Endodermal cell (in vitro differentiated cells): ENCODE measurements at regions not wholly inside any gene's neighbourhood (a gene's known extent, or its start where the extent isn't known, plus 50 kb on each side); places are given as distances from the start of the nearest gene placed in this dataset.

ENCODE experiments used
- DNase-seq: peaks from one replicate; pipeline ENCODE4 v3.0.0-alpha.2; 2017
- H3K27ac ChIP-seq: 2 replicates; pipeline ENCODE4 v1.5.1; 2013; ENCODE audit warnings: mild to moderate bottlenecking, low read depth, low read length, moderate library complexity
- H3K27me3 ChIP-seq: 2 replicates; pipeline ENCODE4 v1.6.1; 2013; ENCODE audit warnings: mild to moderate bottlenecking, low read length, moderate library complexity; ENCODE audit not compliant: insufficient read depth, control insufficient read depth, poor library complexity, severe bottlenecking
- H3K36me3 ChIP-seq: 2 replicates; pipeline ENCODE4 v1.7.0; 2013; ENCODE audit warnings: mild to moderate bottlenecking, low read length, moderate library complexity; ENCODE audit not compliant: control insufficient read depth, insufficient read depth
- H3K4me1 ChIP-seq: one replicate; pipeline ENCODE4 v1.7.0; 2013; ENCODE audit warnings: low read length; ENCODE audit not compliant: control insufficient read depth, insufficient read depth
- H3K4me3 ChIP-seq: 2 replicates; pipeline ENCODE4 v1.5.1; 2013; ENCODE audit warnings: mild to moderate bottlenecking, low read length, moderate library complexity
- H3K9ac ChIP-seq: 2 replicates; pipeline ENCODE4 v1.6.1; 2013; ENCODE audit warnings: mild to moderate bottlenecking, low read length, moderate library complexity; ENCODE audit not compliant: poor library complexity, severe bottlenecking; ENCODE audit errors: extremely low read depth
- H3K9me3 ChIP-seq: 2 replicates; pipeline ENCODE4 v1.6.1; 2013; ENCODE audit warnings: mild to moderate bottlenecking, low read length, moderate library complexity; ENCODE audit not compliant: control insufficient read depth
- H3K27ac Mint-ChIP-seq: 2 replicates; pipeline ENCODE4 v1.8.0; 2020; ENCODE audit warnings: mixed read lengths
- H3K27me3 Mint-ChIP-seq: 2 replicates; pipeline ENCODE4 v1.8.0; 2021; ENCODE audit warnings: mild to moderate bottlenecking, mixed read lengths; ENCODE audit not compliant: insufficient read depth
- H3K36me3 Mint-ChIP-seq: 2 replicates; pipeline ENCODE4 v1.8.0; 2020; ENCODE audit warnings: low read depth, mixed read lengths
- H3K4me1 Mint-ChIP-seq: 2 replicates; pipeline ENCODE4 v1.8.0; 2020; ENCODE audit warnings: mixed read lengths
- H3K4me3 Mint-ChIP-seq: 2 replicates; pipeline ENCODE4 v1.8.0; 2020; ENCODE audit warnings: mild to moderate bottlenecking, moderate library complexity, mixed read lengths
- H3K9me3 Mint-ChIP-seq: 2 replicates; pipeline ENCODE4 v1.8.0; 2020; ENCODE audit warnings: mild to moderate bottlenecking, mixed read lengths
- WGBS, 2 experiments: methylation state at CpG; one replicate each; pipeline versions ENCODE4 v1.1.5 to v1.1.7; 2013; ENCODE audit warnings: missing lambda C conversion rate in 2 of 2, mixed read lengths in 1 of 2; ENCODE audit not compliant: insufficient coverage in 1 of 2, insufficient read length in 1 of 2; 5-methylcytosine and 5-hydroxymethylcytosine counted together
- TF ChIP-seq, protein P1 (sequence below): fragments of 200-600 bp; sonication (generic); conservative IDR thresholded peaks from 2 replicates; pipeline ENCODE4 v1.5.0; 2021; ENCODE audit warnings: antibody characterized with exemption, mild to moderate bottlenecking

DNA sequence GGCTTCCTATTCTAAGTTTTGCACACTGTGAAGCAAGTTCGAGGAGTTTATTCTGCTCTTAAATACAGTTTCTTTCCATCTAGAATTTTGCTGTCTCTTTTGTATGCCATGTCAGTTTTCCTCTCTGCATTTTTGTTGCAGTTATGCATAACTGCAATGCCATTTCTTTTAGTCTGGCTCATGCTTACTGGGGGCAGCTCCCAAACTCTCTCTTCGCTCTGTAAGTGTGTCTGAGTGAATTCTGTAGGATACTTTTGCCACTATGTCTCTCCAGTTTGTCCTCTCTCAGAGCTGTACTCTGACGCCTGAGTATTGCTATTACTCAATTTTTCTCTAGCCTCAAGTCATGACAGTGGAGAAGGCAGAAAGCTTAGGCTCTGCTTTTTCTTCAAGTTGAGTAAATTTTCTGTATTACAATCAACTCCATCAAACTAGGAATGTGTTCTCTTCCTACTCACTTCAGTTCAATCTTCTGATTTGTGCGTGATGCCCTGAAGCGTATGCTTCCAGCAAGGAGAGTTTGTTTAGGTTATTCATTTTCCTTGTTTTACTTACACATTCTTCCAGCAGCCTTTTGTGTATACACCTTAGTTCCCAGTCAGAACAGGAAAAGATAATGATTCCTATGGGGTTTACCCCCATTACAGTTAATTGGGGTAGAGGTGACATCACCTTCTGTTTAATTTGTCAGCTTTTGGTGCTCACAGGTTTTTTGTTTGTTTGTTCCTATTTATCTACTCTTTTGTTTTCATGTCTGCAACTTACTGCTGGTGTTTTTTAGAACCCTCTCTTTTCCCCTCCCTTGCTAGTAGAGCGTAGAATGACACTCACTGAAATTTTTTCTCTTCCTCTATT is 430.9 kb downstream of the BCKDHB start:
- H3K27ac Mint-ChIP-seq: no peak overlapping the region

DNA sequence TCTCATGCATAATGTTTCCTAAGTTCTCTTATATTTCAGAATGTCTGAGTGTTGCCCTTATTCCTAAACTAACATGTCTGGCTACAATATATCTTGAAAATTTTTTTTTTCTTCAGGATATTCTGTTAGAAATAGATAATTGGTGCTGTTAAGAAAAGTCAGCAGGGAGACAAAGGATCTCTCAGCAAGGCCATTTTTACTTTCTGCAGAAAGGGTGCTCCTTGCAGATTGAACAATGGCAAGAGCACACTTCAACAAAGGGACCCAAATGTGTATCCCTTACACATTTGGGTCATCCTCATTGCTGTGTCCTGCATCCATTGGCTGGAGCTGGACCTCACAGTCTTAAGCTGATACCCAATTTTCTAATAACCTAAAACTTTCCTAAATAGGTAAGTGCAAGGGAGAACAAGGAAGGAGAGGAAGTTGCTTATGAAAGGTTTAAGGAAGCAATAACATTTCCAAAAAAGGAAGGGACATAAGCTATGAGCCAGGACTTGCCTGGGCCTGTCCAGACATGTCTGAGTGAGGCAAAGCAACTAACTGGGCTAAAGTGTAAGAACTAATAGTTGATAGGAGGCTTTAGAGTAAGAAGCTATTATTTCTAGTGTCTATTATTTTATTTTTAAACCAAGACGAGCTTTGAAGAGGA is 429.6 kb downstream of the BCKDHB start:
- 67% methylated on average over 1 of the region's 1 CpG; no CpG with 5 or more reads in 1 of the 2 experiments for WGBS, 2 experiments
- Histone ChIP-seq H3K27ac (no peak overlapping the region), H3K9ac (no peak overlapping the region), H3K4me3 (no peak overlapping the region), H3K27me3 (no peaks in the 10 kb centered on the region), H3K36me3 (no peaks in the 10 kb centered on the region), H3K9me3 (peaks cover 19% of the 10 kb centered on the region), H3K4me1 (peaks cover 3% of the 10 kb centered on the region)
- Mint-ChIP-seq H3K4me1 (peaks cover 9% of the 10 kb centered on the region), H3K36me3 (no peaks in the 10 kb centered on the region), H3K27ac (no peak overlapping the region), H3K27me3 (no peaks in the 10 kb centered on the region), H3K4me3 (no peak overlapping the region), H3K9me3 (peaks cover 15% of the 10 kb centered on the region)
- TF ChIP-seq, protein P1, sequence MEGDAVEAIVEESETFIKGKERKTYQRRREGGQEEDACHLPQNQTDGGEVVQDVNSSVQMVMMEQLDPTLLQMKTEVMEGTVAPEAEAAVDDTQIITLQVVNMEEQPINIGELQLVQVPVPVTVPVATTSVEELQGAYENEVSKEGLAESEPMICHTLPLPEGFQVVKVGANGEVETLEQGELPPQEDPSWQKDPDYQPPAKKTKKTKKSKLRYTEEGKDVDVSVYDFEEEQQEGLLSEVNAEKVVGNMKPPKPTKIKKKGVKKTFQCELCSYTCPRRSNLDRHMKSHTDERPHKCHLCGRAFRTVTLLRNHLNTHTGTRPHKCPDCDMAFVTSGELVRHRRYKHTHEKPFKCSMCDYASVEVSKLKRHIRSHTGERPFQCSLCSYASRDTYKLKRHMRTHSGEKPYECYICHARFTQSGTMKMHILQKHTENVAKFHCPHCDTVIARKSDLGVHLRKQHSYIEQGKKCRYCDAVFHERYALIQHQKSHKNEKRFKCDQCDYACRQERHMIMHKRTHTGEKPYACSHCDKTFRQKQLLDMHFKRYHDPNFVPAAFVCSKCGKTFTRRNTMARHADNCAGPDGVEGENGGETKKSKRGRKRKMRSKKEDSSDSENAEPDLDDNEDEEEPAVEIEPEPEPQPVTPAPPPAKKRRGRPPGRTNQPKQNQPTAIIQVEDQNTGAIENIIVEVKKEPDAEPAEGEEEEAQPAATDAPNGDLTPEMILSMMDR: no peak
- no peak for DNase-seq

More for the DNA sequence above, 430.9 kb downstream of the BCKDHB start:
- no peak for DNase-seq
- TF ChIP-seq, protein P1: no peak
- H3K27me3 Mint-ChIP-seq: no peaks in the 10 kb centered on the region
- H3K36me3 Mint-ChIP-seq: no peaks in the 10 kb centered on the region
- no peak overlapping the region for H3K4me3 Mint-ChIP-seq
- Histone ChIP-seq H3K36me3 (no peaks in the 10 kb centered on the region), H3K27ac (no peak overlapping the region), H3K4me3 (no peak overlapping the region), H3K9me3 (peaks cover 19% of the 10 kb centered on the region), H3K9ac (no peak overlapping the region), H3K4me1 (peaks cover 3% of the 10 kb centered on the region), H3K27me3 (no peaks in the 10 kb centered on the region)
- H3K4me1 Mint-ChIP-seq: peaks cover 9% of the 10 kb centered on the region
- H3K9me3 Mint-ChIP-seq: peaks cover 15% of the 10 kb centered on the region
- 94 to 96% methylated on average over 3 to 6 of the region's 6 CpGs for WGBS, 2 experiments

DNA sequence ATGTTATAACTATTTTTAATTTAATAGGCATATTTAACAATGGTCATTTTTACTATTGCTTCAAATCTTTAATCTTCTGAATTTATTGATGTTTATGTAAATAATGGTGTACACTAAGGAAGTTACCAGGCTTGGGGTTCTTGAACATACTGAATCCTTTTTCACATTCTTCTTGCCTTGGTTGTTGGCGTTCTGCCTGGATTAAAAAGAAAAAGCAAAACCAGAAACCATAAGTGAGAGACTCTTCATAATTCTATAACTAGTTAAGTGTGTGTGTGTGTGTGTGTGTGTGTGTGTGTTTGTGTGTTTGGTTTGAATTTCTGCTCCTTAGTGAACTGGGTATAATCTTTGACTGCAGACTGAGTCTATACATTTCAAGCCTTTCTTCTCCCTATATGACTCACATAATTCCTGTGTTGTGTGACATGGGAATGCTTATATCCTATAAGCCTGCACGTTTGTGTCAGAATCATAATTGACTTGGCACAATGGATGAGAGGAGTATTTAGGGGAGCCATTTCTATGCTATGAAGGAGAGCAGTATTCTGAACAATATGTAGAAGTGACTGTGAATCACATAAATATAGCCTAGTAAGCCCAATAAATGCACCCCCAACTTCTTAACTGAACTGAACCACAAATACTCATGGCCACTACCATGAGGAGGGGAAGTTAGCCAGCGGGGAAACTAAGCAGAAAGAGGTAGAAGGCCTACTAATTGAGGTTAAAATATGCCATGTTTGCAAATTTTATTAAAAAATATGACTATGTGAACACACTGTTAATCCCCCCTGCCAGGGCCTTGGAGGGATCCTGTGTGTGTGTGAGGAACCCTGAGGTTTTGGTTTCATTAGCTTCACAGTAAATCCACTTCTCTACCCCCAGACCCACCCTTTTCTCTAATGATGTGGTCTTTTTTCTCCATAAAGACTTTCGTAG is 425.5 kb downstream of the BCKDHB start:
- WGBS, 2 experiments: 98 to 100% methylated on average over 1 to 4 of the region's 4 CpGs

More for the DNA sequence above, 425.5 kb downstream of the BCKDHB start:
- TF ChIP-seq, protein P1: no peak
- Histone ChIP-seq H3K4me3 (no peak overlapping the region), H3K36me3 (no peaks in the 10 kb centered on the region), H3K9me3 (peaks cover 15% of the 10 kb centered on the region), H3K9ac (no peak overlapping the region), H3K27ac (no peak overlapping the region), H3K4me1 (no peaks in the 10 kb centered on the region), H3K27me3 (no peaks in the 10 kb centered on the region)
- Mint-ChIP-seq H3K9me3 (peaks cover 14% of the 10 kb centered on the region), H3K4me1 (peaks cover 14% of the 10 kb centered on the region), H3K27ac (no peak overlapping the region), H3K27me3 (no peaks in the 10 kb centered on the region), H3K36me3 (no peaks in the 10 kb centered on the region), H3K4me3 (no peak overlapping the region)
- DNase-seq: no peak
